Naive thymus-derived CD8-positive, alpha-beta T cell (primary cell): ENCODE measurements at regions not wholly inside any gene's neighbourhood (a gene's known extent, or its start where the extent isn't known, plus 50 kb on each side); places are given as distances from the start of the nearest gene placed in this dataset.
"Not testable (repeated sequence)": the region's sequence is repeated elsewhere in the genome, so short reads cannot be mapped to it uniquely, and the experiment has no call there.

Experiments used
- ATAC-seq, 2 donors: fragments of 150-1000 bp; cut with Tn5 transposase in 1 of 2; sonication (Bioruptor Pico), chemical (Tn5 transposase) in 1 of 2; 1 replicate in 1 of 2; 2 replicates in 1 of 2; pipeline ENCODE4 v1.10.0; 2021; ENCODE audit warnings: mild to moderate bottlenecking in 2 of 2, moderate library complexity in 2 of 2
- POLR2A ChIA-PET: fragments of 350-600 bp; sonication (Branson Sonifier 250); formaldehyde crosslinking; loops from one replicate; lab custom pipeline; 2021; ENCODE audit warnings: antibody characterized with exemption; lab: Charles Lee
- DNase-seq, 10 donors: peaks; one replicate each; pipeline versions ENCODE4 v3.0.0 to v3.0.0-alpha.2; 2020 to 2022
- H3K27ac Mint-ChIP-seq, 10 donors: one replicate each; pipeline ENCODE4 v1.8.0; 2020 to 2022; ENCODE audit warnings: mild to moderate bottlenecking in 10 of 10, mixed read lengths in 10 of 10, moderate library complexity in 4 of 10, inconsistent platforms in 1 of 10
- H3K27me3 Mint-ChIP-seq, 5 donors: one replicate each; pipeline ENCODE4 v1.8.0; 2021 to 2022; ENCODE audit warnings: mixed read lengths in 5 of 5
- H3K36me3 Mint-ChIP-seq, 3 donors: one replicate each; pipeline ENCODE4 v1.8.0; 2020 to 2022; ENCODE audit warnings: mixed read lengths in 3 of 3, mild to moderate bottlenecking in 2 of 3, inconsistent platforms in 1 of 3
- H3K4me1 Mint-ChIP-seq, 4 donors: one replicate each; pipeline ENCODE4 v1.8.0; 2021 to 2022; ENCODE audit warnings: mixed read lengths in 4 of 4
- H3K4me3 Mint-ChIP-seq, 10 donors: one replicate each; pipeline ENCODE4 v1.8.0; 2020 to 2022; ENCODE audit warnings: mild to moderate bottlenecking in 10 of 10, mixed read lengths in 10 of 10, moderate library complexity in 6 of 10, inconsistent platforms in 1 of 10
- H3K9me3 Mint-ChIP-seq, 9 donors: one replicate each; pipeline ENCODE4 v1.8.0; 2020 to 2022; ENCODE audit warnings: mixed read lengths in 9 of 9, mild to moderate bottlenecking in 3 of 9, inconsistent platforms in 1 of 9, moderate library complexity in 1 of 9

DNA sequence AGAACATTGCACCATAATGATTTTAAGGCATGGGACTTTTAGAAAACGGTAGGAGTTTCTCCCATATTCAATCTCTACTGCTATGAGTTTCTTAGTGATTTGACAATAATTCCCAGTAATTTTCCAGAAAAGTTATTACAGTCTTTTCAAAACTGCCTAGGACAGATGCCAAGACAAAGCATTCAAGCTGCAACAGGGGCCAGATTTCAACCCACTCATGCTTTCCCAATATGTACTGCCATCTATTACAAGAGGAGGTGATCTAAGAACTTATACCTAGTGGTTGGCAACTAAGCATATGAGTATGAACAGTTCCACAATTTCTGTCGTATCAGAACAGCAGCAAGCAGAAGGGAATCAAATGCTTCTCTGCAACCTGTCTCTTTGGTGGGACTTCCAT is 95.1 kb upstream of the TMED7 start:
- ATAC-seq = no peak
- peaks cover 0 to 4% (median 0%) of the 10 kb centered on the region in 9 donors for H3K9me3 Mint-ChIP-seq

GRCh38 chr5:115718927-115719326 is 93.1 kb upstream of the TMED7 start:
- peaks cover 0 to 4% (median 0%) of the 10 kb centered on the region in 9 donors for H3K9me3 Mint-ChIP-seq
- no peak overlapping the region for H3K27ac Mint-ChIP-seq
- ATAC-seq = no peak
- DNase-seq = no peak
- H3K4me3 Mint-ChIP-seq = no peak overlapping the region
- peaks cover 13 to 44% (median 17%) of the 10 kb centered on the region in 5 donors for H3K27me3 Mint-ChIP-seq
- H3K36me3 Mint-ChIP-seq = no peaks in the 10 kb centered on the region
- H3K4me1 Mint-ChIP-seq = peaks cover 0 to 2% (median 0%) of the 10 kb centered on the region in 4 donors
- POLR2A ChIA-PET = no interaction called here

More for the DNA sequence above, 95.1 kb upstream of the TMED7 start:
- POLR2A ChIA-PET = no interaction called here
- Mint-ChIP-seq H3K4me1 (peaks cover 0 to 2% (median 0%) of the 10 kb centered on the region in 4 donors), H3K27me3 (peaks cover 17 to 53% (median 20%) of the 10 kb centered on the region in 5 donors), H3K4me3 (no peak overlapping the region), H3K36me3 (no peaks in the 10 kb centered on the region), H3K27ac (no peak overlapping the region)
- DNase-seq = no peak

DNA sequence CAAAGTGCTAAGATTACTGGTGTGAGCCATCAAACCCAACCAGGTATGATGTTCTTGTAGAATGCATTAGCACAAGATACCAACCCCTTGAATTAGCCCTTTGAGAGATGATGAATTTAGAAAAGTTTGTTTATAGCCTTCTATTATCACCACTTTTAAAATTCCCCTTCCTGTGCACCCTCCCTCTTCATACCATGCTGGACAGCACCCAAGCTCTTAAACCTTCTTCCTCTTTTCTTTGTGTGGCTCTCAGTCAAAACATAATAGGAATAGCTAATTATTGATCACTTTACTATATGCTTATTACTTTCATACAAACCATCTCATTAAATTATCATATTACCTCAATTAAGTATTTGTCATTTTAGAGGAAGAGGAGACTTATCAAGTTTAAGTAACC is 87.6 kb upstream of the TMED7 start:
- Mint-ChIP-seq H3K36me3 (peaks cover 0 to 7% (median 0%) of the 10 kb centered on the region in 3 donors), H3K27ac (no peak overlapping the region), H3K9me3 (peaks cover 0 to 17% (median 9%) of the 10 kb centered on the region in 9 donors), H3K27me3 (peaks cover 12 to 30% (median 16%) of the 10 kb centered on the region in 5 donors), H3K4me1 (no peaks in the 10 kb centered on the region), H3K4me3 (no peak overlapping the region)
- ATAC-seq (no peak), DNase-seq (no peak)
- POLR2A ChIA-PET = no interaction called here

DNA sequence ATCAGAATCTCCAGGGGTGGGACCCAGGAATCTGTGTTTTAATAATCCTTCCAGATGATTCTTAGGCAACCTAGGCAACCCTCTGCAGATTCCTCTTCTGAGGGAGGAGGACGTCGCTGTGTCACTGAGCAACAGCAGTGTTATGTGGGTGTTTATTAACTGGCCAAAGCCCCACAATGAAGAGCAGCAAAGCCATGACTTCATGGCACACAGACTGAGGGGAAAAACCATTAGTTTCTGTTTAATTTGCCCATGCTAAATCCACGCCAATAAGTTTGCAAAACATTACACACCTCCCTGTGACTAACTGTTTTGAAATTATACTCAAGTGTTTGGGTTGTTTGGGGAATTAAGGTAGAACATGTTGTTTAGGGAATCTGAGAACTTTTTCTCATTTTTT is 83.7 kb upstream of the TMED7 start:
- DNase-seq (no peak), ATAC-seq (no peak)
- Mint-ChIP-seq H3K9me3 (peaks cover 0 to 17% (median 8%) of the 10 kb centered on the region in 9 donors), H3K27ac (peak overlapping the region in 1 of 10 donors; percentile 9), H3K36me3 (peaks cover 0 to 7% (median 0%) of the 10 kb centered on the region in 3 donors), H3K4me3 (no peak overlapping the region), H3K27me3 (peaks cover 5 to 13% (median 9%) of the 10 kb centered on the region in 5 donors), H3K4me1 (no peaks in the 10 kb centered on the region)
- POLR2A ChIA-PET = no interaction called here

GRCh38 chr5:115708819-115709477 is 83.1 kb upstream of the TMED7 start:
- ATAC-seq = no peak
- POLR2A ChIA-PET = no interaction called here
- peaks cover 0 to 17% (median 8%) of the 10 kb centered on the region in 9 donors for H3K9me3 Mint-ChIP-seq
- no peak overlapping the region for H3K4me3 Mint-ChIP-seq
- no peak overlapping the region for H3K27ac Mint-ChIP-seq
- peaks cover 0 to 7% (median 0%) of the 10 kb centered on the region in 3 donors for H3K36me3 Mint-ChIP-seq
- no peaks in the 10 kb centered on the region for H3K4me1 Mint-ChIP-seq
- no peak for DNase-seq
- H3K27me3 Mint-ChIP-seq = peaks cover 5 to 13% (median 9%) of the 10 kb centered on the region in 5 donors

GRCh38 chr5:115703514-115703913 is 77.7 kb upstream of the TMED7 start:
- H3K4me3 Mint-ChIP-seq = no peak overlapping the region
- POLR2A ChIA-PET = no interaction called here
- H3K27ac Mint-ChIP-seq = no peak overlapping the region
- no peak for ATAC-seq
- H3K36me3 Mint-ChIP-seq = no peaks in the 10 kb centered on the region
- H3K27me3 Mint-ChIP-seq = peaks cover 0 to 5% (median 2%) of the 10 kb centered on the region in 5 donors
- no peak for DNase-seq
- H3K9me3 Mint-ChIP-seq = no peaks in the 10 kb centered on the region
- H3K4me1 Mint-ChIP-seq = no peaks in the 10 kb centered on the region

DNA sequence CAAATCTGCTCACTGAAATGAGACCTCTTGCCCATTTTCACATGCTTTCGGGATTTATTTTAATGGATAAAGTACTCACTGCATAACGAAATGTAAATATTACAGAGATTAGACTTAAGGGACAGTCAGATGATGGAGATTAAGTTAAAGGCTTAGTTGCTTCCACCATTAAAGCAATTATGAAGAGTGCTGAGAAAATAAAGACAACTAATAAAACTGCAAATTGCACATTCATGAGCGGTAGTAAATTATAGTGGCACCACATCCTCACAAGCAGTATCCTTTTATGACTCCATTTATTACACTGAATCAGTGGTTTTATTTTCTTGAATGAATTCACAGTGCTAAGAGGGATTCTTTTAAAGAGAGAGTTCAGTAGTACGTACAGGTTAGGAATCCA is 76.2 kb upstream of the TMED7 start:
- H3K27me3 Mint-ChIP-seq = peaks cover 0 to 6% (median 2%) of the 10 kb centered on the region in 5 donors

DNA sequence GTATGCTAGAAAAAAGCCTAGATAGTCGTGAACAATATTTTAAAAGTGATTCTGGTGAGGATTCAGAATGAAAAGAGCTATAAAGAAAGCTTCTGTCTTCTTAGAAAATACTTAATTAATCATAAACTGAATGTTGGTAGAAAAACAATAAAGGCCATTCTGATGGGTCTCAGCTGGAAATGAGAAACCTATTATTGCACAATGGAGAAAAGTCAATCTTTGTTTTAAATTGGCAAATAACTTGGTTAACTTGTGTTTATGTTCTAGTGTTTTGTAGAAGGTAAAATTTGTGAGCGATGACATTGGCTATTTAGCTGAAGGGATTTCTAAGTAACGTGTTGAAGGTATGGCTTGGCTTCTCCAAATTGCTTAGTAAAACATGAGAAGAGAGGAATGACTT is 74.1 kb upstream of the TMED7 start:
- Mint-ChIP-seq H3K4me1 (no peaks in the 10 kb centered on the region), H3K27ac (no peak overlapping the region), H3K9me3 (no peaks in the 10 kb centered on the region), H3K36me3 (no peaks in the 10 kb centered on the region), H3K27me3 (peaks cover under 1 to 8% (median 2%) of the 10 kb centered on the region in 5 donors), H3K4me3 (no peak overlapping the region)
- ATAC-seq (no peak), DNase-seq (no peak)
- POLR2A ChIA-PET = no interaction called here

More for the DNA sequence above, 76.2 kb upstream of the TMED7 start:
- Mint-ChIP-seq H3K27ac (no peak overlapping the region), H3K36me3 (no peaks in the 10 kb centered on the region), H3K4me1 (no peaks in the 10 kb centered on the region), H3K4me3 (no peak overlapping the region), H3K9me3 (no peaks in the 10 kb centered on the region)
- no peak for ATAC-seq
- DNase-seq = no peak
- POLR2A ChIA-PET = no interaction called here

DNA sequence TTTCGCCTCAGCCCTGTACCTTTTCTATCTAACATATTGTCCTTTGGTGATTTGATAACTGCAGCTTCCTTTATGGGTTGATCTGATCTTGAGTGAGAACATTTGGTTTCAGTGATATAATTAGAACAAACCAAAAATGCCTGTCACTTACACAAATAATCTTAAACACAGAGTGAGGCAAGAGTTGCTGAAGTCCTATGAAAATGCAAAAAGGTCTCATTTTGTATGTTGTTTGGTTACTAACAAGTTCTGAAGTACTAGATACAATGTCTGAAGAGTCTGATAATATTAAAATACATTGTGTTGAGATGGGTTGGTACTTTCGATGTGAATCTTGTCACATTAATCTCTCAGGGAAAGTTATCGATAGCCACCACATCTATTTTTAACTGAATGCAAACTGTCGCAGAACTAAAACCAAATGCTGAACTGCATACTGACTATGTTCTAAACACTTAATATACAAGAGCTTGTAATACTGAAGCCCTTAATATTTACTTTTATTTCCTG is 70.4 kb upstream of the TMED7 start:
- H3K27ac Mint-ChIP-seq = no peak overlapping the region
- no peak overlapping the region for H3K4me3 Mint-ChIP-seq
- H3K36me3 Mint-ChIP-seq = no peaks in the 10 kb centered on the region
- H3K4me1 Mint-ChIP-seq = no peaks in the 10 kb centered on the region
- peaks cover 2 to 26% (median 7%) of the 10 kb centered on the region in 5 donors for H3K27me3 Mint-ChIP-seq
- peaks cover 0 to 1% (median 0%) of the 10 kb centered on the region in 9 donors for H3K9me3 Mint-ChIP-seq
- no peak for ATAC-seq
- no peak for DNase-seq
- POLR2A ChIA-PET = no interaction called here

DNA sequence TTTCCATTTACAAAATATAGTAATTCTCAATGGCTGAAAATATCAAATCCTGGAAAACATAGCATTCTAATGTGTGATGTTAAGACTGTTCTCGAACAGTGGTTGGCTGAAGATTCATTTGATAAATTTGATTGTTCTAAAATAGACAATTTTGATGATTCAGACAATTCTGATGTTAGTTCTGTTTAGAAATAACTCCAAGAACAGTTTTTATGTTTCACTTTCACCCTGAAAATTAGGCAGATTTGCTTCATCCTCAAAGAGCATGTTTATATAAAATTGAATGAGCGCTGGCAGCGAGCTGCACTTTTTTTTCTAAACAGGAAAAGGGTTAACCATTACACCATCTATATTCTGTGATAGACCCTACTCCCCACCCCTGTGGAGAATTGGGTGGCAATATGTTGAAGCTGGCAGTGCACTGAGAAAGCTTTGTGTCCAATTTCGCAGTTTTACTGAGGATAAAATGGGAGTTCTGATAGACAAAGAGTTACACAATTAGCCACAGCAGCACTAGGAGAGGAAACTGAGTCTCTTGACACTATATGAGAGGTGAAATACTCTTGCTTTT is 69.6 kb upstream of the TMED7 start:
- no peak overlapping the region for H3K4me3 Mint-ChIP-seq
- POLR2A ChIA-PET = no interaction called here
- ATAC-seq (no peak), DNase-seq (no peak)
- no peaks in the 10 kb centered on the region for H3K4me1 Mint-ChIP-seq
- H3K9me3 Mint-ChIP-seq = peaks cover 0 to 2% (median 0%) of the 10 kb centered on the region in 9 donors
- H3K27ac Mint-ChIP-seq = no peak overlapping the region
- no peaks in the 10 kb centered on the region for H3K36me3 Mint-ChIP-seq
- peaks cover 0 to 26% (median 7%) of the 10 kb centered on the region in 5 donors for H3K27me3 Mint-ChIP-seq

DNA sequence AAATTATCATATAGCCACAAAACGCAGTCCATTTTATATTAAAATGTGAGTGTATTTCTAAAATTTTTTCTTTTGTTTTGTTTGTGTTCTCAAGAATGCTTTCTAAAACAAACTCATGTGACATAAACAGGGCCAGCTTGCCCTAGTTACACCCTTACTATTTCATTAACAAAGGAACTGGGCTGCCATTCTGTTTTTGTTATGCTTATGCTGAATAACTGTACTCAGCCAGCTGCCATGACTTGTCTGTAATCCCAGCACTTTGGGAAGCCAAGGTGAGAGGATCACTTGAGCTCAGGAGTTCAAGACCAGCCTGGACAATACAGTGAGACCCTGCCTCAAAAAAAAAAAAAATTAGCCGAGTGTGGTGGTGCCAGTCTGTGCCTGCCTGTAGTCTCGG is 66.0 kb upstream of the TMED7 start:
- H3K4me1 Mint-ChIP-seq, POLR2A ChIA-PET, H3K27ac Mint-ChIP-seq, H3K9me3 Mint-ChIP-seq, H3K4me3 Mint-ChIP-seq, DNase-seq, ATAC-seq, H3K36me3 Mint-ChIP-seq: not testable (repeated sequence)
- H3K27me3 Mint-ChIP-seq = peaks cover 8 to 57% (median 13%) of the 10 kb centered on the region in 5 donors

GRCh38 chr5:115686738-115687074 is 60.9 kb upstream of the TMED7 start:
- peaks cover 0 to 2% (median 0%) of the 10 kb centered on the region in 9 donors for H3K9me3 Mint-ChIP-seq
- POLR2A ChIA-PET = no interaction called here
- ATAC-seq = no peak
- no peak for DNase-seq
- no peaks in the 10 kb centered on the region for H3K4me1 Mint-ChIP-seq
- H3K27me3 Mint-ChIP-seq = peaks cover 17 to 55% (median 20%) of the 10 kb centered on the region in 5 donors
- no peak overlapping the region for H3K4me3 Mint-ChIP-seq
- H3K36me3 Mint-ChIP-seq = no peaks in the 10 kb centered on the region
- H3K27ac Mint-ChIP-seq = no peak overlapping the region

GRCh38 chr5:115686051-115686737 is 60.4 kb upstream of the TMED7 start:
- DNase-seq = no peak
- Mint-ChIP-seq H3K27ac (no peak overlapping the region), H3K27me3 (peaks cover 15 to 55% (median 19%) of the 10 kb centered on the region in 5 donors), H3K4me1 (no peaks in the 10 kb centered on the region), H3K36me3 (no peaks in the 10 kb centered on the region), H3K9me3 (peaks cover 0 to 2% (median 0%) of the 10 kb centered on the region in 9 donors), H3K4me3 (no peak overlapping the region)
- no peak for ATAC-seq
- POLR2A ChIA-PET = no interaction called here
